Left lung (tissue), 4 donors: ENCODE measurements at regions not wholly inside any gene's neighbourhood (a gene's known extent, or its start where the extent isn't known, plus 50 kb on each side); places are given as distances from the start of the nearest gene placed in this dataset.

Experiments
- ATAC-seq: fragments of 200-7000 bp; cut with Tn5 transposase; one replicate; pipeline ENCODE4 v1.9.1; 2020; ENCODE audit warnings: moderate library complexity
- DNase-seq, 4 donors: peaks; one replicate each; pipeline ENCODE4 v3.0.0-alpha.2; 2013 to 2020
- H3K27ac ChIP-seq, 2 donors: fragments of 200-600 bp; sonication (generic) in 1 of 2; one replicate each; pipeline versions ENCODE4 v1.5.0 to v1.8.0; 2020 to 2021
- H3K27me3 ChIP-seq, 2 donors: fragments of 200-600 bp; sonication (generic) in 1 of 2; one replicate each; pipeline versions ENCODE4 v1.5.0 to v1.8.0; 2020 to 2021
- H3K36me3 ChIP-seq, 2 donors: fragments of 200-600 bp; sonication (generic) in 1 of 2; one replicate each; pipeline versions ENCODE4 v1.5.0 to v1.8.0; 2020 to 2021
- H3K4me1 ChIP-seq, 2 donors: fragments of 200-600 bp; one replicate each; pipeline ENCODE4 v1.8.0; 2021
- H3K4me3 ChIP-seq, 2 donors: fragments of 200-600 bp; sonication (generic) in 1 of 2; one replicate each; pipeline versions ENCODE4 v1.5.0 to v1.8.0; 2020 to 2021; ENCODE audit warnings: mild to moderate bottlenecking in 1 of 2
- H3K9me3 ChIP-seq, 2 donors: fragments of 200-600 bp; sonication (generic) in 1 of 2; one replicate each; pipeline versions ENCODE4 v1.5.0 to v1.8.0; 2020 to 2021
- intact Hi-C, 2 donors: fragments of 100-400 bp; cut with DNase I; formaldehyde crosslinking; loops; one replicate each; pipeline versions ENCODE4 v1.11.2 to v1.14.2; 2022
- TF ChIP-seq, protein P1 (sequence below), 2 donors: fragments of 200-600 bp; sonication (generic) in 1 of 2; IDR thresholded peaks; one replicate each; pipeline versions ENCODE4 v1.5.0 to v1.8.0; 2021; ENCODE audit warnings: antibody characterized with exemption in 2 of 2
- donor health status: DM: no; HTN: yes; CAD: no.
- donor health status: DM: no; HTN: no; CAD: no.

GRCh38 chr19:31149441-31149941 is 199.7 kb downstream of the TSHZ3 start:
- H3K4me3 ChIP-seq, result no peak overlapping the region
- ATAC-seq, result no peak
- TF ChIP-seq, protein P1, sequence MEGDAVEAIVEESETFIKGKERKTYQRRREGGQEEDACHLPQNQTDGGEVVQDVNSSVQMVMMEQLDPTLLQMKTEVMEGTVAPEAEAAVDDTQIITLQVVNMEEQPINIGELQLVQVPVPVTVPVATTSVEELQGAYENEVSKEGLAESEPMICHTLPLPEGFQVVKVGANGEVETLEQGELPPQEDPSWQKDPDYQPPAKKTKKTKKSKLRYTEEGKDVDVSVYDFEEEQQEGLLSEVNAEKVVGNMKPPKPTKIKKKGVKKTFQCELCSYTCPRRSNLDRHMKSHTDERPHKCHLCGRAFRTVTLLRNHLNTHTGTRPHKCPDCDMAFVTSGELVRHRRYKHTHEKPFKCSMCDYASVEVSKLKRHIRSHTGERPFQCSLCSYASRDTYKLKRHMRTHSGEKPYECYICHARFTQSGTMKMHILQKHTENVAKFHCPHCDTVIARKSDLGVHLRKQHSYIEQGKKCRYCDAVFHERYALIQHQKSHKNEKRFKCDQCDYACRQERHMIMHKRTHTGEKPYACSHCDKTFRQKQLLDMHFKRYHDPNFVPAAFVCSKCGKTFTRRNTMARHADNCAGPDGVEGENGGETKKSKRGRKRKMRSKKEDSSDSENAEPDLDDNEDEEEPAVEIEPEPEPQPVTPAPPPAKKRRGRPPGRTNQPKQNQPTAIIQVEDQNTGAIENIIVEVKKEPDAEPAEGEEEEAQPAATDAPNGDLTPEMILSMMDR (IDR thresholded peaks at IDR 0.05), result no peak
- no peaks in the 10 kb centered on the region for H3K36me3 ChIP-seq
- no peak for DNase-seq
- no peak overlapping the region for H3K27ac ChIP-seq
- peaks cover 0 to 18% of the 10 kb centered on the region in 2 donors for H3K27me3 ChIP-seq
- H3K4me1 ChIP-seq, result no peaks in the 10 kb centered on the region
- H3K9me3 ChIP-seq, result no peaks in the 10 kb centered on the region
- intact Hi-C loops, result no loop called here

DNA sequence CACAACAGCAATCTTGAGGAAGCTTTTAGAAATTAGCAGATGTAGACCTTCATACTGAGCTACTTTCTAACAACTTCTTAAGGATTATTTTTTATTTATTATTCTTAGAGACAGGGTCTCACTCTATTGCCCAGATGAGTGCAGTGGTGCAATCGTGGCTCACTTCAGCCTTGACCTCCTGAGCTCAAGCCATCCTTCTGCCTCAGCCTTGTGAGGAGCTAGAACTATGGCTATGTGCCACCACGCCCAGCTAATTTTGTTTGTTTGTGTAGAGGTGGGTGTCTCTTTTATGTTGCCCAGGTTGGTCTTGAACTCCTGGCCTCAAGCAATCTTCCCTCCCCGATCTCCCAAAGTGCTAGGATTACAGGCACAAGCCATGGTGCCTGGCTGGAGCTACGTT is 200.6 kb downstream of the TSHZ3 start:
- intact Hi-C loops, result no loop called here
- no peak overlapping the region for H3K4me3 ChIP-seq
- no peak overlapping the region for H3K27ac ChIP-seq
- H3K4me1 ChIP-seq, result no peaks in the 10 kb centered on the region
- ATAC-seq, result no peak
- H3K9me3 ChIP-seq, result no peaks in the 10 kb centered on the region
- DNase-seq, result no peak
- no peaks in the 10 kb centered on the region for H3K36me3 ChIP-seq
- peaks cover 0 to 18% of the 10 kb centered on the region in 2 donors for H3K27me3 ChIP-seq
- TF ChIP-seq, protein P1 (IDR thresholded peaks at IDR 0.05), result no peak

DNA sequence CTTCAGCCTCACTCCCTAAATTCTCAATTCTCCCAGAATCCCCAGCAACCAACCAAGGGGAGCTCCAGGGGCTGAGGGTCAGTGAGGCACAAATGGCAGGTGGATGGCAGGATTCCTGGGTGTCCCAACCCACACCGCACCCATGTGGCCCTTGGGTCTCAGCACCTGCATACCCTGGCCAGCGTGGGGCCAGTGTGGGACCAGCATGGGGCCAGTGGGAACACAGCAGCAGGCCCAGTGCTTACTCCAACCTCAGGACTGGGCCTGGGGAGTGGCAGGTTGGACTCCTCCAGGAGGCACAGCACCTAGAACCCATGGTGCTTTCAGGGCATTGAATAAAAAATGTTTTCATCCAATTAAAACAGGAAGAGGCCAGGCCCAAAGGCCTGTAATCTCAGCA is 202.0 kb downstream of the TSHZ3 start:
- no peaks in the 10 kb centered on the region for H3K4me1 ChIP-seq
- H3K36me3 ChIP-seq, result no peaks in the 10 kb centered on the region
- no peak for DNase-seq
- intact Hi-C loops, result no loop called here
- H3K27me3 ChIP-seq, result peaks cover 0 to 18% of the 10 kb centered on the region in 2 donors
- H3K27ac ChIP-seq, result no peak overlapping the region
- no peak for ATAC-seq
- TF ChIP-seq, protein P1 (IDR thresholded peaks at IDR 0.05), result no peak
- no peaks in the 10 kb centered on the region for H3K9me3 ChIP-seq
- H3K4me3 ChIP-seq, result no peak overlapping the region

GRCh38 chr19:31146546-31147183 is 202.6 kb downstream of the TSHZ3 start:
- Histone ChIP-seq H3K4me3 (no peak overlapping the region), H3K9me3 (no peaks in the 10 kb centered on the region), H3K36me3 (no peaks in the 10 kb centered on the region), H3K27me3 (peaks cover 0 to 18% of the 10 kb centered on the region in 2 donors), H3K27ac (no peak overlapping the region), H3K4me1 (no peaks in the 10 kb centered on the region)
- ATAC-seq, result no peak
- DNase-seq, result no peak
- TF ChIP-seq, protein P1 (IDR thresholded peaks at IDR 0.05), result no peak
- intact Hi-C loops, result no loop called here

DNA sequence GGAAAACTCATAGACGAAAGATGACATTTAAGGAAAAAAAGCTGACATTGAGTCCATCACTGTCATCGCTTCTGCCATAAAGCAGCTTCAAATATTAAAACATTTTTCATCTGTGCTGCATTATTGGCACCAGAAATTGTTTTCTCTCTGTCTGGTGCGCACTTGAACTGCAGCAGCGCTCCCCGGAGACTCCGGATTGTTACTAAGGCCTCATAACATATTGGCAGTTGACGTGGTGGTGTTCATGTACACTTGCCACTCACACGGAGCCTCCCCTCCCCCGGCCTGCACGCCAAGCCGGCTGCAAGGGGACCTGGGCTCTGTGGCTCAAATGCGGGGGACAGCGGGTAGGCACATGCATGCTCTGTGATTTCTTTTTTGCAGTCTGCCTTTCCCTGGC is 203.2 kb downstream of the TSHZ3 start:
- Histone ChIP-seq H3K36me3 (no peaks in the 10 kb centered on the region), H3K9me3 (no peaks in the 10 kb centered on the region), H3K27me3 (peaks cover 0 to 18% of the 10 kb centered on the region in 2 donors), H3K27ac (no peak overlapping the region), H3K4me1 (no peaks in the 10 kb centered on the region), H3K4me3 (no peak overlapping the region)
- intact Hi-C loops, result no loop called here
- ATAC-seq (no peak), DNase-seq (no peak)
- TF ChIP-seq, protein P1 (IDR thresholded peaks at IDR 0.05), result no peak
